ENCODE measurements at regions not wholly inside any gene's neighbourhood (a gene's known extent, or its start where the extent isn't known, plus 50 kb on each side); places are given as distances from the start of the nearest gene placed in this dataset.

DNA sequence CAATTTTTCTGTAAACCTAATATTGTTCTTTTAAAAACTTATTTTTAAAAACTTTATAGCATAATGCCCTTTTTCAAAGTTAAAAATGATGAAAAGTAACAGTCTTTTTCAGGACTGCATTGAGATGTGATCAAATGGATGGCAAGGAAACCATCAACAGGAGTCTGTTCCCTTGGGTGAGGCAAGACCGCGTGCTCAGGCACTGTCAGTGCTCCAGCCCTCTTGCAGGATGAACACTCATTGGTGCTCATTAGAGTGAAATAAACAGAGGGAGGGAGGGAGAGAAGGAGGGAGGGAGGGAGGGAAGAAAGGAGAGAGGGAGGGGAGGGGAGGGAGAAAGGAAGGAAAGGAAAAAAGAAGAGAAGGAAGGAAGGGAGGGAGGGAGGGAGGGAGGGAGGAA is 145.7 kb upstream of the CHST15 start:
- no peaks in the 10 kb centered on the region for H3K4me1 ChIP-seq (ENCODE audit: control insufficient read depth in 2 of 3, insufficient read depth in 2 of 3, low read depth in 1 of 3, low read length in 3 of 3)
- H3K27me3 ChIP-seq (ENCODE audit: control insufficient read depth, insufficient read depth, low read length), result no peaks in the 10 kb centered on the region
- TF ChIP-seq, protein P1, sequence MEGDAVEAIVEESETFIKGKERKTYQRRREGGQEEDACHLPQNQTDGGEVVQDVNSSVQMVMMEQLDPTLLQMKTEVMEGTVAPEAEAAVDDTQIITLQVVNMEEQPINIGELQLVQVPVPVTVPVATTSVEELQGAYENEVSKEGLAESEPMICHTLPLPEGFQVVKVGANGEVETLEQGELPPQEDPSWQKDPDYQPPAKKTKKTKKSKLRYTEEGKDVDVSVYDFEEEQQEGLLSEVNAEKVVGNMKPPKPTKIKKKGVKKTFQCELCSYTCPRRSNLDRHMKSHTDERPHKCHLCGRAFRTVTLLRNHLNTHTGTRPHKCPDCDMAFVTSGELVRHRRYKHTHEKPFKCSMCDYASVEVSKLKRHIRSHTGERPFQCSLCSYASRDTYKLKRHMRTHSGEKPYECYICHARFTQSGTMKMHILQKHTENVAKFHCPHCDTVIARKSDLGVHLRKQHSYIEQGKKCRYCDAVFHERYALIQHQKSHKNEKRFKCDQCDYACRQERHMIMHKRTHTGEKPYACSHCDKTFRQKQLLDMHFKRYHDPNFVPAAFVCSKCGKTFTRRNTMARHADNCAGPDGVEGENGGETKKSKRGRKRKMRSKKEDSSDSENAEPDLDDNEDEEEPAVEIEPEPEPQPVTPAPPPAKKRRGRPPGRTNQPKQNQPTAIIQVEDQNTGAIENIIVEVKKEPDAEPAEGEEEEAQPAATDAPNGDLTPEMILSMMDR (IDR thresholded peaks at IDR 0.05; ENCODE audit: borderline replicate concordance, extremely low read depth, insufficient read depth), result no peak
- H3K9ac ChIP-seq (ENCODE audit: low read length in 3 of 3), result no peak overlapping the region
- intact Hi-C loops (cut with DNase I), result no loop called here
- no peaks in the 10 kb centered on the region for H3K9me3 ChIP-seq (ENCODE audit: control insufficient read depth in 2 of 3, insufficient read depth in 1 of 3, low read length in 3 of 3)
- H3K27ac ChIP-seq (ENCODE audit: low read depth in 2 of 2, low read length in 2 of 2), result no peak overlapping the region
- no peak overlapping the region for H3K4me3 ChIP-seq (ENCODE audit: low read length in 3 of 3)
- H3K36me3 ChIP-seq (ENCODE audit: control insufficient read depth in 2 of 3, insufficient read depth in 3 of 3, low read length in 3 of 3), result no peaks in the 10 kb centered on the region
- DNase-seq (no peak), FAIRE-seq (no peak)

DNA sequence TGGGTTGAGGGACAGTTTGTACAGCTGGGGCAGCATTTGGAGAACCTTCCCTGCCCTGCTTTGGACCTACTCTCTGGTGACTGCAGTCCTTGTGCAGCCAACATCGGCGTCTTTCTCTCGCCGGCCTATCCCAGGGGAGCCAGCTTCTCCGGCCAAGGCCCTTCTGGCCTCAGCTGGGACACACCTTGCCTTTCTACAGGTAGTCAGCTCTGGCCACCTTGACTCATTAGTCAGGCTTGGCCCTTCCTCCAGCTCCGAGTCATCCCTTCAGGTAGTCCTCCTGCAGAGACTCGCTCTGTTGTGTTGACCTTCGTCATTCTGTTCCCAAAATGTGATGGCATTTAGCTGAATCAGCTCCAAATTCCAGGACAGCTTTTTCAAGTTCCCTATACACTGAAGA is 145.0 kb upstream of the CHST15 start:
- DNase-seq, result no peak
- TF ChIP-seq, protein P1 (IDR thresholded peaks at IDR 0.05; ENCODE audit: borderline replicate concordance, extremely low read depth, insufficient read depth), result no peak
- intact Hi-C loops (cut with DNase I), result no loop called here
- H3K27me3 ChIP-seq (ENCODE audit: control insufficient read depth, insufficient read depth, low read length), result no peaks in the 10 kb centered on the region
- H3K4me3 ChIP-seq (ENCODE audit: low read length in 3 of 3), result no peak overlapping the region
- no peaks in the 10 kb centered on the region for H3K36me3 ChIP-seq (ENCODE audit: control insufficient read depth in 2 of 3, insufficient read depth in 3 of 3, low read length in 3 of 3)
- H3K4me1 ChIP-seq (ENCODE audit: control insufficient read depth in 2 of 3, insufficient read depth in 2 of 3, low read depth in 1 of 3, low read length in 3 of 3), result peaks cover 0 to 3% (median 0%) of the 10 kb centered on the region in 3 donors
- FAIRE-seq, result no peak
- no peaks in the 10 kb centered on the region for H3K9me3 ChIP-seq (ENCODE audit: control insufficient read depth in 2 of 3, insufficient read depth in 1 of 3, low read length in 3 of 3)
- H3K27ac ChIP-seq (ENCODE audit: low read depth in 2 of 2, low read length in 2 of 2), result no peak overlapping the region
- no peak overlapping the region for H3K9ac ChIP-seq (ENCODE audit: low read length in 3 of 3)

DNA sequence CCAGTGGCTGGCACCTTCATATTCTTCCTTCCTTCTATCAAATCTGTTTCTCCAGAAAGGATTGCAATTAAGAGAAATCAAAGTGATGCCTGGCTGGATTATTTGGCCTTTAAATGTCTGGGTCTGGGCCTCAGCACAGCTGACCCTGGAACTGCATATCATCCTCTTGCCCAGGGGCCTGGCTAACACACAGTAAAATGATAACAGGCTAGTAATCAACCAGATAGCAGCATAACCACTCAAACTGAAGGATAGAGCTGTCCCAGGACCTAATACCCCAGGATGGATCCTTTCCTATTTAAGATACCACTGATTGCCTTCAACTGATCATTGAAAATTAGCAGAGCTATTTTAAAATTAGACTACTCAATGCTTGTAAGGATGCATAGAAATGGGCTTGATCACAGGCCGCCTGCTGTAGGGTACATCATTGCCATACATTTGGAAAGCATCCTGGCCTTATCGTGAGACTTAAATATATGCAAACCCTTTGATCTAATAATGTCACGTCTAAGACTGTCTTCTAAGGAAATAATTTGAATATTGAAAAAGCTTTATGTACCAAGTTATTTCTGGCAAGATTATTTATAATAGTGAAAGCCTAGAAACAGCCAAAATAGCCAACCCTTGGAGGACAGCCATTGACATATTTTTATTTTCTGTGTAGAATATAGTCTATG is 144.0 kb upstream of the CHST15 start:
- no peak overlapping the region for H3K4me3 ChIP-seq (ENCODE audit: low read length in 3 of 3)
- DNase-seq, result no peak
- peaks cover 0 to 7% (median 0%) of the 10 kb centered on the region in 3 donors for H3K4me1 ChIP-seq (ENCODE audit: control insufficient read depth in 2 of 3, insufficient read depth in 2 of 3, low read depth in 1 of 3, low read length in 3 of 3)
- no peaks in the 10 kb centered on the region for H3K36me3 ChIP-seq (ENCODE audit: control insufficient read depth in 2 of 3, insufficient read depth in 3 of 3, low read length in 3 of 3)
- H3K27me3 ChIP-seq (ENCODE audit: control insufficient read depth, insufficient read depth, low read length), result no peaks in the 10 kb centered on the region
- TF ChIP-seq, protein P1 (IDR thresholded peaks at IDR 0.05; ENCODE audit: borderline replicate concordance, extremely low read depth, insufficient read depth), result no peak
- no peak overlapping the region for H3K27ac ChIP-seq (ENCODE audit: low read depth in 2 of 2, low read length in 2 of 2)
- no peak for FAIRE-seq
- no peaks in the 10 kb centered on the region for H3K9me3 ChIP-seq (ENCODE audit: control insufficient read depth in 2 of 3, insufficient read depth in 1 of 3, low read length in 3 of 3)
- intact Hi-C loops (cut with DNase I), result no loop called here
- no peak overlapping the region for H3K9ac ChIP-seq (ENCODE audit: low read length in 3 of 3)

DNA sequence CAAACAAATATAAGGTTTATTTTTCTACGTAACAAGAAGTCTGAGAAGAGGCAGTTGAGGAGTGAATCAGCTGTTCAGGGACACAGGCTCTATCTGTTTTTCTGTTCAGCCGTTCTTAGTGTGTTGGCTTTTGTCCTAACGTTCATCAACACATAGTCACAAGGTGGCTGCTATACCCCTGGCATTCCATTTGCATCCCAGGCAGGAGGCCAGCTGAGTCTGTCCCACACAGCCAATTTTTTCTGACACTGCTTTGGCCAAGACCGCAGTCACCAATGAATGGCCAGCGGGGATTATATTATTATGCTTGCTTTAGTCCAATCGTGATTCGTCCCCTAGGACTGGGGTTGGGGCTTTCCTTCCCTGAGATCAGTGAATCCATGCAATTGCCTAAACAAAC is 143.4 kb upstream of the CHST15 start:
- TF ChIP-seq, protein P1 (IDR thresholded peaks at IDR 0.05; ENCODE audit: borderline replicate concordance, extremely low read depth, insufficient read depth), result no peak
- Histone ChIP-seq H3K9me3 (ENCODE audit: control insufficient read depth in 2 of 3, insufficient read depth in 1 of 3, low read length in 3 of 3) (no peaks in the 10 kb centered on the region), H3K27me3 (ENCODE audit: control insufficient read depth, insufficient read depth, low read length) (no peaks in the 10 kb centered on the region), H3K9ac (ENCODE audit: low read length in 3 of 3) (no peak overlapping the region), H3K27ac (ENCODE audit: low read depth in 2 of 2, low read length in 2 of 2) (no peak overlapping the region), H3K4me1 (ENCODE audit: control insufficient read depth in 2 of 3, insufficient read depth in 2 of 3, low read depth in 1 of 3, low read length in 3 of 3) (peaks cover 0 to 7% (median 0%) of the 10 kb centered on the region in 3 donors), H3K4me3 (ENCODE audit: low read length in 3 of 3) (no peak overlapping the region), H3K36me3 (ENCODE audit: control insufficient read depth in 2 of 3, insufficient read depth in 3 of 3, low read length in 3 of 3) (no peaks in the 10 kb centered on the region)
- no peak for FAIRE-seq
- intact Hi-C loops (cut with DNase I), result no loop called here
- DNase-seq, result no peak

Measured in kidney (tissue), 13 donors.